Upper lobe of right lung (tissue), 1 donor: ENCODE measurements at regions not wholly inside any gene's neighbourhood (a gene's known extent, or its start where the extent isn't known, plus 50 kb on each side); places are given as distances from the start of the nearest gene placed in this dataset.

Experiments used
- ATAC-seq: fragments of 200-7000 bp; cut with Tn5 transposase; one replicate; pipeline ENCODE4 v1.9.1; 2020; ENCODE audit warnings: mild to moderate bottlenecking, moderate library complexity
- DNase-seq: peaks from one replicate; pipeline ENCODE4 v3.0.0-alpha.2; 2020
- H3K27ac ChIP-seq: fragments of 200-600 bp; one replicate; pipeline ENCODE4 v1.8.0; 2022
- H3K27me3 ChIP-seq: fragments of 200-600 bp; one replicate; pipeline ENCODE4 v1.8.0; 2022; ENCODE audit warnings: mild to moderate bottlenecking
- H3K36me3 ChIP-seq: fragments of 200-600 bp; one replicate; pipeline ENCODE4 v1.8.0; 2022
- H3K4me1 ChIP-seq: fragments of 200-600 bp; one replicate; pipeline ENCODE4 v1.8.0; 2022
- H3K4me3 ChIP-seq: fragments of 200-600 bp; one replicate; pipeline ENCODE4 v1.8.0; 2022; ENCODE audit warnings: mild to moderate bottlenecking
- H3K9me3 ChIP-seq: fragments of 200-600 bp; one replicate; pipeline ENCODE4 v1.8.0; 2022
- CTCF ChIP-seq: fragments of 200-600 bp; IDR thresholded peaks from one replicate; pipeline ENCODE4 v1.8.0; 2022; ENCODE audit warnings: antibody characterized with exemption
- intact Hi-C: fragments of 100-400 bp; cut with DNase I; formaldehyde crosslinking; loops from one replicate; pipeline ENCODE4 v1.11.0; 2022
- donor health status: DM: no; HTN: yes; CAD: no; lungs with severe emphysema.

- no peak for ATAC-seq
- H3K4me1 ChIP-seq: no peaks in the 10 kb centered on the region
- H3K9me3 ChIP-seq: no peaks in the 10 kb centered on the region
- no peaks in the 10 kb centered on the region for H3K36me3 ChIP-seq
- H3K27me3 ChIP-seq: no peaks in the 10 kb centered on the region
- DNase-seq: no peak
- no peak overlapping the region for H3K4me3 ChIP-seq
- no peak for TF ChIP-seq CTCF
- no peak overlapping the region for H3K27ac ChIP-seq
- intact Hi-C loops: no loop called here
Measured at GRCh38 chrX:11836284-11836683, 78.2 kb downstream of the MSL3 start.

- no peaks in the 10 kb centered on the region for H3K9me3 ChIP-seq
- no peaks in the 10 kb centered on the region for H3K36me3 ChIP-seq
- H3K27me3 ChIP-seq: no peaks in the 10 kb centered on the region
- no peak for DNase-seq
- no peaks in the 10 kb centered on the region for H3K4me1 ChIP-seq
- intact Hi-C loops: no loop called here
- no peak for TF ChIP-seq CTCF
- H3K4me3 ChIP-seq: no peak overlapping the region
- no peak overlapping the region for H3K27ac ChIP-seq
- no peak for ATAC-seq
Measured at GRCh38 chrX:11837437-11837836, 79.4 kb downstream of the MSL3 start.

GRCh38 chrX:11864171-11864570 is 106.1 kb downstream of the MSL3 start:
- Histone ChIP-seq H3K4me3 (no peak overlapping the region), H3K27ac (no peak overlapping the region), H3K4me1 (no peaks in the 10 kb centered on the region), H3K27me3 (no peaks in the 10 kb centered on the region), H3K9me3 (no peaks in the 10 kb centered on the region), H3K36me3 (no peaks in the 10 kb centered on the region)
- TF ChIP-seq CTCF: no peak
- DNase-seq (no peak), ATAC-seq (no peak)
- intact Hi-C loops: no loop called here

GRCh38 chrX:11867610-11868345 is 109.7 kb downstream of the MSL3 start:
- Histone ChIP-seq H3K9me3 (no peaks in the 10 kb centered on the region), H3K36me3 (no peaks in the 10 kb centered on the region), H3K4me1 (no peaks in the 10 kb centered on the region), H3K27ac (no peak overlapping the region), H3K27me3 (no peaks in the 10 kb centered on the region), H3K4me3 (no peak overlapping the region)
- ATAC-seq (no peak), DNase-seq (no peak)
- no peak for TF ChIP-seq CTCF
- intact Hi-C loops: no loop called here

GRCh38 chrX:11870789-11871188 is 112.8 kb downstream of the MSL3 start:
- intact Hi-C loops: no loop called here
- no peak for ATAC-seq
- no peak overlapping the region for H3K27ac ChIP-seq
- H3K36me3 ChIP-seq: no peaks in the 10 kb centered on the region
- H3K9me3 ChIP-seq: no peaks in the 10 kb centered on the region
- H3K27me3 ChIP-seq: no peaks in the 10 kb centered on the region
- DNase-seq: no peak
- no peaks in the 10 kb centered on the region for H3K4me1 ChIP-seq
- H3K4me3 ChIP-seq: no peak overlapping the region
- no peak for TF ChIP-seq CTCF
